Smooth muscle cell (in vitro differentiated cells): ENCODE measurements at regions not wholly inside any gene's neighbourhood (a gene's known extent, or its start where the extent isn't known, plus 50 kb on each side); places are given as distances from the start of the nearest gene placed in this dataset.

Experiments used
- DNase-seq: peaks from one replicate; lab custom pipeline; 2025; ENCODE audit not compliant: unreplicated experiment; lab: John Stamatoyannopoulos, UW
- H2AFZ ChIP-seq: fragments of 200-600 bp; sonication (generic); 2 replicates; pipeline ENCODE4 v1.6.0; 2016; ENCODE audit warnings: antibody characterized with exemption, low read depth, mild to moderate bottlenecking
- H3F3A ChIP-seq: fragments of 200-600 bp; sonication (generic); 2 replicates; pipeline ENCODE4 v1.6.0; 2017; ENCODE audit warnings: antibody characterized with exemption, low read depth
- H3K27ac ChIP-seq: fragments of 200-600 bp; sonication (generic); 2 replicates; pipeline ENCODE4 v1.5.1; 2016; ENCODE audit warnings: low read depth, mild to moderate bottlenecking
- H3K27me3 ChIP-seq: fragments of 200-600 bp; sonication (generic); 2 replicates; pipeline ENCODE4 v1.6.1; 2016; ENCODE audit warnings: low read depth, mild to moderate bottlenecking
- H3K36me3 ChIP-seq: fragments of 200-600 bp; sonication (generic); 2 replicates; pipeline ENCODE4 v1.5.1; 2016; ENCODE audit warnings: low read depth
- H3K4me1 ChIP-seq: fragments of 200-600 bp; sonication (generic); 2 replicates; pipeline ENCODE4 v1.5.1; 2016; ENCODE audit warnings: low read depth
- H3K4me2 ChIP-seq: fragments of 200-600 bp; sonication (generic); 2 replicates; pipeline ENCODE4 v1.6.0; 2016; ENCODE audit warnings: mild to moderate bottlenecking
- H3K4me3 ChIP-seq: fragments of 200-600 bp; sonication (generic); 2 replicates; pipeline ENCODE4 v1.5.1; 2016; ENCODE audit warnings: mild to moderate bottlenecking
- H3K79me2 ChIP-seq: fragments of 200-600 bp; sonication (generic); 2 replicates; pipeline ENCODE4 v1.6.0; 2016; ENCODE audit warnings: low read depth, mild to moderate bottlenecking
- H3K9ac ChIP-seq: fragments of 200-600 bp; sonication (generic); 2 replicates; pipeline ENCODE4 v1.6.0; 2016; ENCODE audit warnings: low read depth
- H3K9me3 ChIP-seq: fragments of 200-600 bp; sonication (generic); replicated peaks from 2 replicates; pipeline ENCODE4 v1.5.1; 2016; ENCODE audit warnings: low read depth
- H4K20me1 ChIP-seq: fragments of 200-600 bp; sonication (generic); 2 replicates; pipeline ENCODE4 v1.6.0; 2016; ENCODE audit warnings: low read depth
- WGBS: methylation state at CpG from one replicate; pipeline ENCODE4 v1.1.7; 2016; ENCODE audit warnings: low lambda C conversion rate; 5-methylcytosine and 5-hydroxymethylcytosine counted together
- TF ChIP-seq, protein P1 (sequence below): fragments of 200-600 bp; sonication (generic); IDR thresholded peaks from 2 replicates; pipeline ENCODE4 v1.5.1; 2017; ENCODE audit warnings: borderline replicate concordance, mild to moderate bottlenecking, antibody characterized with exemption; ENCODE audit not compliant: insufficient read depth, poor library complexity, severe bottlenecking

DNA sequence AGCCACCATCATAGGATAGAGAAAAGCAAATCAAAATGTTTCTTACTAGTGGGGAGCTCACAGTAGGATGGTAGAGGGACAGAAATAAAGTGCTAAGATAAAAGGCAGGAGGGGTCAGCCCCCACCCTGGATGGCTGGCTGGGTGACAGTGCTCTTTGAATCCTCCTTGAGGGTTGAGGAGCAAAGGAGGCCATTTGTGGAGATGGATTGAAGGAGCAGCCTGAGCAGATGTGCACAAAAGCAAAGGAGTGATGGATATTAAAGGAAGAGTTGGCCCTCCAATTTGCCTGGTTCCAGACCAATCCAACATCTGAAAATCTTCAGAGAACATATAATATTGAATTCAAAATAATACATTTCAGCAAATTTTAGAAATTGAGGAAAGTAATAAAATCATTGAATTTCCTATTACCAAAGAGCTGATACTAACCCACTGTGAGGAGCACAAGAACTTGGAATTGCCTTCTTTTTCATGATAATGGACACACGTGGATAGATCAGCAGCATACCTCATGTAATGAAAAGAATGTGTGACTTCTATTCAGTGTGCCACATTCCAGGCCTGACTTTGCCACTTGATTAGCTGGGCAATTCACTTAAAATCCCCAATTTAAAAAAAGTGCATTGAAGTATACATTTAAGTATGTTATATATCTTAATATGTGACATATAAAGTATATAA lies 287.0 kb downstream of the FAT3 start:
- Histone ChIP-seq H3K4me1 (no peaks in the 10 kb centered on the region), H3F3A (no peaks in the 10 kb centered on the region), H3K4me3 (no peak overlapping the region), H3K9ac (no peak overlapping the region), H2AFZ (no peak overlapping the region), H4K20me1 (no peaks in the 10 kb centered on the region), H3K36me3 (no peaks in the 10 kb centered on the region), H3K4me2 (no peak overlapping the region), H3K27ac (no peak overlapping the region), H3K27me3 (no peaks in the 10 kb centered on the region), H3K9me3 (no peaks in the 10 kb centered on the region), H3K79me2 (no peaks in the 10 kb centered on the region)
- no peak for DNase-seq
- WGBS, result 72% methylated on average over 1 of the region's 1 CpG
- TF ChIP-seq, protein P1, sequence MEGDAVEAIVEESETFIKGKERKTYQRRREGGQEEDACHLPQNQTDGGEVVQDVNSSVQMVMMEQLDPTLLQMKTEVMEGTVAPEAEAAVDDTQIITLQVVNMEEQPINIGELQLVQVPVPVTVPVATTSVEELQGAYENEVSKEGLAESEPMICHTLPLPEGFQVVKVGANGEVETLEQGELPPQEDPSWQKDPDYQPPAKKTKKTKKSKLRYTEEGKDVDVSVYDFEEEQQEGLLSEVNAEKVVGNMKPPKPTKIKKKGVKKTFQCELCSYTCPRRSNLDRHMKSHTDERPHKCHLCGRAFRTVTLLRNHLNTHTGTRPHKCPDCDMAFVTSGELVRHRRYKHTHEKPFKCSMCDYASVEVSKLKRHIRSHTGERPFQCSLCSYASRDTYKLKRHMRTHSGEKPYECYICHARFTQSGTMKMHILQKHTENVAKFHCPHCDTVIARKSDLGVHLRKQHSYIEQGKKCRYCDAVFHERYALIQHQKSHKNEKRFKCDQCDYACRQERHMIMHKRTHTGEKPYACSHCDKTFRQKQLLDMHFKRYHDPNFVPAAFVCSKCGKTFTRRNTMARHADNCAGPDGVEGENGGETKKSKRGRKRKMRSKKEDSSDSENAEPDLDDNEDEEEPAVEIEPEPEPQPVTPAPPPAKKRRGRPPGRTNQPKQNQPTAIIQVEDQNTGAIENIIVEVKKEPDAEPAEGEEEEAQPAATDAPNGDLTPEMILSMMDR, result no peak

DNA sequence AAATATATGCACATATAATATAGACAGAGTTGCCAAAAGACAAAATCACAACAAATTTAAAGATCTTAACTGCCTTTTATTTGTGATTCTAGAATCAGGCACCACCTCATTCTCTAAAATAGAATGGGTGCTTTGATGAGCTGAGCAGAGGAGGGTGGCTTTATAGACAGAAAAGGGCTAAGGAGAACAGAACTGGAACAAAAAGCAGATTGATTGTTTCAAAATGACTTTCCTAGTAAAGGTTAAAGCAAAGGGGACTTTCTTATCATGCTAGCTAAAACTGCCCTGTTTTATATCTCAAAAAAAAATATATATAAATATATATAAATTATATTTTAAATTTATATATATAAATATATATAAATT lies 287.6 kb downstream of the FAT3 start:
- no peaks in the 10 kb centered on the region for H3K9me3 ChIP-seq
- H3K27ac ChIP-seq, result no peak overlapping the region
- H2AFZ ChIP-seq, result no peak overlapping the region
- no peaks in the 10 kb centered on the region for H3K4me1 ChIP-seq
- no peaks in the 10 kb centered on the region for H3K79me2 ChIP-seq
- no peaks in the 10 kb centered on the region for H3K36me3 ChIP-seq
- no peaks in the 10 kb centered on the region for H3F3A ChIP-seq
- H4K20me1 ChIP-seq, result no peaks in the 10 kb centered on the region
- no peak for DNase-seq
- TF ChIP-seq, protein P1, result no peak
- no peak overlapping the region for H3K4me3 ChIP-seq
- H3K27me3 ChIP-seq, result no peaks in the 10 kb centered on the region
- no peak overlapping the region for H3K4me2 ChIP-seq
- H3K9ac ChIP-seq, result no peak overlapping the region

DNA sequence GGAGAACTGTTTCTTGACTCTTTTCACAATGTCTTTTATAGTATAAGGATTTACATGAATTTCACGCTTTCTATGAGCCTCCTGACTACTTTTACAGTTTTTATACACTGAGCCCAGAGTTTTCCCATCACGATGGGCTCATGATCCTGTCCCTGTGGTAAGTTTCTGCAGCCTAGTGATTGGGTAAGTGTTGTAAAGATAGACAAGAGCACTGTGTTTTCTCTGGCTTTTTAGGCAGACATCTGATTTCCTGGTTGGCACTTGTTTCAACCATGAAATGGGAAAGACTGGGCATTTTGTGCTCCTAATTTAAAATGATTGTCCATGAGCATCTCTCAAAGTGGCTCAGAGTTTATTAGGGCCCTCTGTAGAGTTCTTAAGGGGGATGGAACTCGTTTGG lies 299.0 kb downstream of the FAT3 start:
- no peak overlapping the region for H3K4me3 ChIP-seq
- H3K27ac ChIP-seq, result no peak overlapping the region
- TF ChIP-seq, protein P1, result no peak
- H2AFZ ChIP-seq, result no peak overlapping the region
- DNase-seq, result no peak
- H3F3A ChIP-seq, result peaks cover 4% of the 10 kb centered on the region
- H3K36me3 ChIP-seq, result no peaks in the 10 kb centered on the region
- H3K9ac ChIP-seq, result no peak overlapping the region
- H4K20me1 ChIP-seq, result no peaks in the 10 kb centered on the region
- 65% methylated on average over 3 of the region's 3 CpGs for WGBS
- no peaks in the 10 kb centered on the region for H3K79me2 ChIP-seq
- H3K4me1 ChIP-seq, result no peaks in the 10 kb centered on the region
- H3K27me3 ChIP-seq, result no peaks in the 10 kb centered on the region
- H3K4me2 ChIP-seq, result no peak overlapping the region
- no peaks in the 10 kb centered on the region for H3K9me3 ChIP-seq

DNA sequence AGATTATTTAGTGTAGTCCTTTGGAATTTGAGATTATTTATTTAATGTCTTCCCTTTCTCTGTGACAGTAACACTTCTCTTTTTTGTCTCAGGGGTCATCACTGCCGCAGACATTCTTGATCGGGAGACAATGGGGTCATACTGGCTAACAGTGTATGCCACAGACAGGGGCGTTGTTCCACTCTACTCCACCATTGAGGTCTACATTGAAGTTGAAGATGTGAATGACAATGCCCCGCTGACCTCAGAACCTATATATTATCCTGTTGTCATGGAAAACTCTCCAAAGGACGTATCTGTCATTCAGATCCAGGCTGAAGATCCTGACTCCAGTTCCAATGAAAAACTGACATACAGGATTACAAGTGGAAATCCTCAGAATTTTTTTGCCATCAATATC lies 299.9 kb downstream of the FAT3 start:
- no peak for DNase-seq
- H3K79me2 ChIP-seq, result no peaks in the 10 kb centered on the region

More for the DNA sequence above, 299.9 kb downstream of the FAT3 start:
- Histone ChIP-seq H2AFZ (no peak overlapping the region), H3K9me3 (no peaks in the 10 kb centered on the region), H3F3A (peaks cover 4% of the 10 kb centered on the region), H3K4me2 (no peak overlapping the region), H3K9ac (no peak overlapping the region), H3K4me3 (no peak overlapping the region), H3K27me3 (no peaks in the 10 kb centered on the region), H3K27ac (no peak overlapping the region), H3K36me3 (no peaks in the 10 kb centered on the region), H4K20me1 (no peaks in the 10 kb centered on the region), H3K4me1 (no peaks in the 10 kb centered on the region)
- WGBS, result 97% methylated on average over 5 of the region's 5 CpGs
- TF ChIP-seq, protein P1, result no peak
